ENCODE measurements at regions not wholly inside any gene's neighbourhood (a gene's known extent, or its start where the extent isn't known, plus 50 kb on each side); places are given as distances from the start of the nearest gene placed in this dataset.

DNA sequence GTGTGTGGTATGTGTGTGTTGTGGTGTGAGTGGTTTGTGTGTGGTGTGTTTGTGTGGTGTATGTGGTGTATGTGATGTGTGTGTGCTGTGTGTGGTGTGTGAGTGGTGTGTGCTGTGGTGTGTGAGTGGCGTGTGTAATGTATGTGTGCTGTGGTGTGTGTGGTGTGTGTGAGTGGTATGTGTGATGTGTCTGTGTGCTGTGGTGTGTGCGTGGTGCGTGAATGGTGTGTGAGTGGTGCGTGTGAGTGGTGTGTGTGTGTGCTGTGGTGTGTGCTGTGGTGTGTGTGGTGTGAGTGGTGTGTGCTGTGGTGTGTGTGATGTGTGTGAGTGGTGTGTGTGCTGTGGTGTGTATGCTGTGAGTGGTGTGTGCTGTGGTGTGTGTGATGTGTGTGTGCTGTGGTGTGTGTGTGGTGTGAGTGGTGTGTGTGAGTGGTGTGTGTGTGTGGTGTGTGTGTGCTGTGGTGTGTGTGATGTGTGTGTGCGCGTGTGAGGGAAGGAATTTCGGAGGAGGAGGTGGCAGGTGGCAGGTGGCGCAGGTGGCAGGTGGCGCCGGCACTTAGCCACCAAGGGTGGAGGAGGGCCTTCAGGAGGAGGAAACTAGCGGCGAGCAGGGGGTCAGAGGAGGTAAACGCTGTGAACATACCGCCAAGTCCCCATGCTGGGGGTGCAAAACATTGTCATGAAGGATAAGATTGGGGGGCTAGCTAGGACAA is 191.8 kb downstream of the MELK start:
- FAIRE-seq = no peak

- FAIRE-seq = no peak
Measured at GRCh38 chr9:36765077-36765390, 192.3 kb downstream of the MELK start.

DNA sequence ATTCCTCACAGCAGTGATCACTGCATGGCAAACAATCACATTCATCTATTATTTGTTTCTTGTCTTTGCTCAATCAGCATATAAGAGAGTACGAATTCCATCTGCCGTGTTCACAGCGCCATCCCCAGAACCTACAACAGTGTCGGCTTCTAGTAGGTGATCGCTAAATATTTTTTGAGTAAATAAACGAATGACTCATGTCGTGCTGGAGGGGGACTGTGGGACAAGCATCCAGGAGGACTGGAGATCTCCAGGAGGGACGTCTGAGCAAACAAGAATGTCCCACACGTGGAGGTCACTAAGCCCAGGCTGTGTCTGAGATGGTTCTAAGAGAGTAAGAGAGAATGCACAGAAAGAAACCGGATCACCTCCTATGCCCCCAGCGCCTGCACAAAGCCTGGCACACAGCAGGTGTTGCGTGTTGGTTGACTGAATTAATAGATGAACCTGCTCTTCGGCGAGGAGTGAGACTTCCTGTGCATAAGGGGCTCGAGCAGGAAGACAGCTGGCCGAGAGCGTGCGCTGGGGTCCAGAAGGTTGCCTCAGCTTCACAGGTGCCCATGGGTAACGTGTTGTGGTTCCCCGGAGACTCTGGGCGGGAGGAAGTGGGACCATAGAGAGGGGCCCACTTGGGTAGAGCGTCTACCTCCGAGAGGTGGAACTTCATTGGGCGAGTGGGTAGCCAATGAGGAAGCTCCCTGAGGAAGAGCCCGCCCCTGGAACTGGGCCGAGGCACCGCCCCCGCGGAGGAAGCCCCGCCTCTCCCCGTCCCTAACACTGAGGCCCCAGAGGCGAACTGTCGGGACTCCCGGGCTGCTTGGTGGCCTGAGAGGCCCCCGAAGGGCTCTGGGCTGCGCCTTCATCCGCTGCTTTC is 193.0 kb downstream of the MELK start:
- no peak for FAIRE-seq

- no peak for FAIRE-seq
Measured at GRCh38 chr9:36768677-36769076, 196.0 kb downstream of the MELK start.

GRCh38 chr9:36770025-36770424 is 197.3 kb downstream of the MELK start:
- FAIRE-seq = no peak

DNA sequence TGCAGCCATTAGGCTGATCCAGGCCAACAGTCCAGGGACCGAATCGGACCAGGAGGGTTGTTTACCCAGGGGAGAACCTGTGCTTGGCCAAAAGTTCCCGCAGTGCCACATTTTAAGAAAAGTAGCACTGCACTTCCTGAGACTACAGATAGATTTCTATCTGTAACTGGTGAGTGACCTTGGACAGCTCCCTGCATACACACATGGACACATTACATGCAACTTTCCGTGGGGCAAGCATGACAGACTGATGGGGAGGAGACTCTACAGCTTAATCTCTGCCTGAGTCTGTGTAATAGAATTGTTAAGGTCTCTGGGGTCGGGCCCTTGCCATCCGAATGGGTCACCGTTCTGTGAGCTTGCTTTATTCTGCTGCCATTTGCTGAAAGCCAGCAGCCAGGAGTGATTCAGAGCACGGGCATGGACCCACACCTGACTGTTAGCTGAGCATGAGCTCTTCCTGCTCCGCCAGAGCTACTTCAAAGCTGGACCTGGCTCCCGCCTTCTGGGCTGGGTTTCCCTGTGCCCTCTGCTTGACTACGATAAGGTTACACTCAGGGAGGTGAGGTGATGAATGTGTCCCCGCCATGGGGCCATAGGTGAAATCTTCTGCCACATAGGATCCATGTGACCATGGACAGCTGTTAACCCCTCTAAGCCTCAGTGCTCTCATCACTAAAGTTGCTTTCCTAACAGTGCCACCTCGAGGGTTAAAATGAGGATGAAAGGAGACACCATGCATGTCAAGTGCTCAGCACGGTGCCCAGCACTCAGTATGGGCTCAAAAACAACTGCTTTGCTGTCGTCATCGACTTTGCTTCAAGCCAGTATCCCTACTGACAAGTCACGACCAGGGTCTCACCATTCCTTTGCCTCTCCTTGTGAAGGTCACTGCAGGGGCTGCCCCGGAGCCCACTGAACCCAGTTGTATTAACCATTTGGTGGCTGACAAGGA is 200.0 kb downstream of the MELK start:
- FAIRE-seq = no peak

DNA sequence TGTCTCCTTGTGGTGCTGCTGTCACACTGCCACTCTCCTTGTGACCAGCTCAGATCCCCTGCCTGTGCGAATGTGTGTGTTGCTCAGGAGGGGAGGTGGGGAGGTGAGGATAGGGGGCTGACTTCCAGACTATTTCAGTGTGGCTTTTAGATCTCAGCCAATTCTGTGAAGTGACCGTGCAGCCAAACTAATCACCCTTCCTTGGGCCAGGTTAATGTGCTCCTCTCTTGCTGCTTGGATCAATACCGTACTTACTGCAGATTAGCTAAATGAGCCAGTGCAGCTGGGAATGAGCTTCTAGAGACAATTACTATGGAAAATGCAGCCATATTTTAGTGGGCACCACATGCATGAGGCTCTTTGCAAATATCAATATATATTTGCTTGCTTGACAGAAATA is 206.0 kb downstream of the MELK start:
- FAIRE-seq = no peak

DNA sequence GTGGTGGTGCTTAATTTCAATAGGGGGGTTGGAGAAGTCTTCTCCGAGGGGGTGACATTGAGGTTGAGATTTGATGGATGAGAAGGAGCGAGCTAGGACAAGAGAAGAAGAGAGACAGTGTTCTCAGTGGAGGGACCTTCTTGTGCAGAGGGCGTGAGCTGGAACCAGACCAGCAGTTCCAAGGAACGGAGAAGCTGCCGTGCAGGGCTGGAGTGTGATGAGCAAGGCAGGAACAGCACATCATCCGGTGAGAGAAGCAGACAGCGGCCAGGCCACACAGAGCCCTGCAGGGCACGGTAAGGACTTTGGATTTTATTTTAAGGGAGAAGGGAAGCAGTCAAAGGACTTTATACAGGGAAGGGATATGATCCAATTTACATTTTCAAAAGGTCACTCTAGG is 206.9 kb downstream of the MELK start:
- no peak for FAIRE-seq

GRCh38 chr9:36780186-36780585 is 207.5 kb downstream of the MELK start:
- no peak for FAIRE-seq

DNA sequence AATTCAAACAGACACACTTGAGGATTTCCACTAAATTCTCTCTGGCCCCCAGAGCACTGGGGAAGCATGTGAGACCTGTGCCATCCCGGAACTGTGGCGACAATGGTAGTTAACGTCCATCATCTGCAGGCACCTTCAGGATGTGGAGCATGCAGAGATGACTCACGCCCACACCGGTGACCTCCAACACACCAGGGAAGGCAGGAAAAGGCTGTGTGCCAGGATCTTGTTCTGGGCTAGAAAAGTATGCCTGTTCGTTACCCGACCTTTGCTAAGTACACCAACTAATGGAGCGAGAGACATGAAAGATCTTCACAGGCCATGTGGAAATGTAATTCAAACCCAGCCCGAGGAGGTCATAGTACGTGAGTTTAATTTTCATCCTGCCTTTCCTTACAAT is 208.8 kb downstream of the MELK start:
- no peak for FAIRE-seq
